ENCODE measurements at regions not wholly inside any gene's neighbourhood (a gene's known extent, or its start where the extent isn't known, plus 50 kb on each side); places are given as distances from the start of the nearest gene placed in this dataset.
A peak's percentile ranks its signal among the peaks of the same experiment; 100 is the strongest.

- no peaks in the 10 kb centered on the region for H3K9me3 Mint-ChIP-seq
- H3K4me1 Mint-ChIP-seq: peaks cover 31% of the 10 kb centered on the region
- no peak overlapping the region for H3K4me3 Mint-ChIP-seq
- peak overlapping the region; percentile 60 for H3K27ac Mint-ChIP-seq
- H3K36me3 Mint-ChIP-seq: no peaks in the 10 kb centered on the region
- DNase-seq (ENCODE audit: low spot score in 2 of 2, unreplicated experiment in 2 of 2): no peak
- no peaks in the 10 kb centered on the region for H3K27me3 Mint-ChIP-seq (ENCODE audit: low read depth)
- TF ChIP-seq CTCF (IDR thresholded peaks at IDR 0.05; ENCODE audit: unreplicated experiment): no peak
These were observed 57.6 kb upstream of the IER3 start for GRCh38 chr6:30801950-30802349.

- Mint-ChIP-seq H3K9me3 (no peaks in the 10 kb centered on the region), H3K27ac (peak overlapping the region; percentile 81), H3K36me3 (no peaks in the 10 kb centered on the region), H3K4me1 (peaks cover 27% of the 10 kb centered on the region), H3K4me3 (no peak overlapping the region), H3K27me3 (ENCODE audit: low read depth) (no peaks in the 10 kb centered on the region)
- no peak for TF ChIP-seq CTCF (IDR thresholded peaks at IDR 0.05; ENCODE audit: unreplicated experiment)
- DNase-seq (ENCODE audit: low spot score in 2 of 2, unreplicated experiment in 2 of 2): no peak
These were observed 56.5 kb upstream of the IER3 start for GRCh38 chr6:30800871-30801270.

- no peak for TF ChIP-seq CTCF (IDR thresholded peaks at IDR 0.05; ENCODE audit: unreplicated experiment)
- Mint-ChIP-seq H3K36me3 (no peaks in the 10 kb centered on the region), H3K4me3 (no peak overlapping the region), H3K9me3 (no peaks in the 10 kb centered on the region), H3K27me3 (ENCODE audit: low read depth) (no peaks in the 10 kb centered on the region), H3K4me1 (peaks cover 27% of the 10 kb centered on the region), H3K27ac (peak overlapping the region; percentile 84)
- DNase-seq (ENCODE audit: low spot score in 2 of 2, unreplicated experiment in 2 of 2): no peak
These were observed 54.9 kb upstream of the IER3 start for GRCh38 chr6:30799210-30799609.

GRCh38 chr6:30798494-30798893, 54.1 kb upstream of the IER3 start:
- no peak overlapping the region for H3K4me3 Mint-ChIP-seq
- no peaks in the 10 kb centered on the region for H3K27me3 Mint-ChIP-seq (ENCODE audit: low read depth)
- peaks cover 33% of the 10 kb centered on the region for H3K4me1 Mint-ChIP-seq
- no peak for DNase-seq (ENCODE audit: low spot score in 2 of 2, unreplicated experiment in 2 of 2)
- H3K36me3 Mint-ChIP-seq: no peaks in the 10 kb centered on the region
- no peaks in the 10 kb centered on the region for H3K9me3 Mint-ChIP-seq
- TF ChIP-seq CTCF (IDR thresholded peaks at IDR 0.05; ENCODE audit: unreplicated experiment): no peak
- peak overlapping the region; percentile 71 for H3K27ac Mint-ChIP-seq

- TF ChIP-seq CTCF (IDR thresholded peaks at IDR 0.05; ENCODE audit: unreplicated experiment): no peak
- Mint-ChIP-seq H3K27me3 (ENCODE audit: low read depth) (no peaks in the 10 kb centered on the region), H3K4me3 (no peak overlapping the region), H3K27ac (no peak overlapping the region), H3K9me3 (no peaks in the 10 kb centered on the region), H3K4me1 (peaks cover 35% of the 10 kb centered on the region), H3K36me3 (no peaks in the 10 kb centered on the region)
- no peak for DNase-seq (ENCODE audit: low spot score in 2 of 2, unreplicated experiment in 2 of 2)
These were observed 51.4 kb upstream of the IER3 start for GRCh38 chr6:30795549-30796293.
